ENCODE measurements at regions not wholly inside any gene's neighbourhood (a gene's known extent, or its start where the extent isn't known, plus 50 kb on each side); places are given as distances from the start of the nearest gene placed in this dataset.

GRCh38 chr14:22472935-22473854 lies 115.8 kb downstream of the DAD1 start:
- TF ChIP-seq CTCF (conservative IDR thresholded peaks at IDR 0.05; ENCODE audit: low read length) (peak; percentile 82), EZH2phosphoT487 (IDR thresholded peaks at IDR 0.05; ENCODE audit: borderline replicate concordance) (no peak)

Measured in Loucy (cell line).